ENCODE measurements at regions not wholly inside any gene's neighbourhood (a gene's known extent, or its start where the extent isn't known, plus 50 kb on each side); places are given as distances from the start of the nearest gene placed in this dataset.

- TF ChIP-seq THAP11 (CRISPR knock-in tag; IDR thresholded peaks at IDR 0.05) (0 out of 2 replicates have a peak, but pooled peaks have one; percentile 24), KDM5B (CRISPR knock-in tag; IDR thresholded peaks at IDR 0.05; ENCODE audit: borderline replicate concordance) (no peak), ZNF572 (CRISPR knock-in tag; IDR thresholded peaks at IDR 0.05) (no peak), GATAD1 (CRISPR knock-in tag; IDR thresholded peaks at IDR 0.05) (no peak), DNMT1 (CRISPR knock-in tag; IDR thresholded peaks at IDR 0.05) (no peak), SRSF1 (optimal IDR thresholded peaks at IDR 0.05; ENCODE audit: low read depth, low read length) (no peak), ZFP36L2 (CRISPR knock-in tag; IDR thresholded peaks at IDR 0.05) (no peak), ZNF75D (CRISPR knock-in tag; IDR thresholded peaks at IDR 0.05; ENCODE audit: borderline replicate concordance) (no peak), ZNF180 (CRISPR knock-in tag; IDR thresholded peaks at IDR 0.05; ENCODE audit: borderline replicate concordance, low read depth) (no peak), ELF4 (CRISPR knock-in tag; IDR thresholded peaks at IDR 0.05; ENCODE audit: borderline replicate concordance) (no peak), NFATC3 (CRISPR knock-in tag; IDR thresholded peaks at IDR 0.05) (no peak), KDM2A (CRISPR knock-in tag; IDR thresholded peaks at IDR 0.05; ENCODE audit: borderline replicate concordance, low read depth) (no peak), PHF20 (CRISPR knock-in tag; IDR thresholded peaks at IDR 0.05) (no peak), RNF219 (CRISPR knock-in tag; IDR thresholded peaks at IDR 0.05) (no peak), RNF2 (conservative IDR thresholded peaks at IDR 0.05; ENCODE audit: low read depth) (no peak), ZNF616 (CRISPR knock-in tag; IDR thresholded peaks at IDR 0.05; ENCODE audit: low read depth) (no peak), ELF3 (CRISPR knock-in tag; IDR thresholded peaks at IDR 0.05) (peak; percentile 20; the same call in 1 of the 2 replicates), TOE1 (CRISPR knock-in tag; IDR thresholded peaks at IDR 0.05) (no peak), SRSF9 (IDR thresholded peaks at IDR 0.05; ENCODE audit: borderline replicate concordance, insufficient read depth, low read depth, low read length, poor library complexity, severe bottlenecking) (no peak), ZNF503 (CRISPR knock-in tag; IDR thresholded peaks at IDR 0.05) (no peak), GZF1 (CRISPR knock-in tag; IDR thresholded peaks at IDR 0.05) (no peak; the same call in 1 of the 2 replicates), SIN3A (IDR thresholded peaks at IDR 0.05; ENCODE audit: borderline replicate concordance, low read depth, low read length) (no peak), MED8 (CRISPR knock-in tag; IDR thresholded peaks at IDR 0.05; ENCODE audit: insufficient replicate concordance) (no peak), ZNF512B (CRISPR knock-in tag; IDR thresholded peaks at IDR 0.05; ENCODE audit: borderline replicate concordance) (no peak)
Observed at GRCh38 chr6:56714982-56715456, 72.3 kb upstream of the DST start (continued).

All from HepG2 (cell line).